CD4-positive, CD25-positive, alpha-beta regulatory T cell (primary cell): ENCODE measurements at regions not wholly inside any gene's neighbourhood (a gene's known extent, or its start where the extent isn't known, plus 50 kb on each side); places are given as distances from the start of the nearest gene placed in this dataset.

ENCODE experiments used
- ATAC-seq, 2 donors: fragments of 150-1000 bp; cut with Tn5 transposase; one replicate each; pipeline ENCODE4 v1.10.0; 2021; ENCODE audit warnings: low read depth in 2 of 2, moderate number of reproducible peaks in 2 of 2, moderate library complexity in 1 of 2
- DNase-seq, 3 donors: peaks; one replicate each; pipeline versions ENCODE4 v3.0.0 to v3.0.0-alpha.2; 2012 to 2022; ENCODE audit warnings: mixed read lengths in 1 of 3
- H3K27ac ChIP-seq: one replicate; pipeline ENCODE4 v1.7.0; 2013; ENCODE audit warnings: mild to moderate bottlenecking, low read length; ENCODE audit not compliant: insufficient read depth, poor library complexity, severe bottlenecking
- H3K27me3 ChIP-seq: one replicate; pipeline ENCODE4 v1.7.0; 2013; ENCODE audit warnings: low read length; ENCODE audit not compliant: control insufficient read depth, insufficient read depth
- H3K36me3 ChIP-seq: one replicate; pipeline ENCODE4 v1.7.0; 2013; ENCODE audit warnings: mild to moderate bottlenecking, low read length, moderate library complexity; ENCODE audit not compliant: control insufficient read depth, insufficient read depth
- H3K4me1 ChIP-seq: 2 replicates; pipeline ENCODE4 v1.7.0; 2013; ENCODE audit warnings: mild to moderate bottlenecking, low read length; ENCODE audit not compliant: insufficient read depth, control insufficient read depth, poor library complexity, severe bottlenecking
- H3K4me3 ChIP-seq: one replicate; pipeline ENCODE4 v1.7.0; 2013; ENCODE audit warnings: low read depth, mild to moderate bottlenecking, low read length, moderate library complexity
- H3K9me3 ChIP-seq, 2 experiments: 1 replicate in 1 of 2; 2 replicates in 1 of 2; pipeline ENCODE4 v1.7.0; 2013; ENCODE audit warnings: low read length in 2 of 2, mild to moderate bottlenecking in 1 of 2, moderate library complexity in 1 of 2; ENCODE audit not compliant: control insufficient read depth in 2 of 2
- H3K27ac Mint-ChIP-seq, 3 donors: one replicate each; pipeline ENCODE4 v1.8.0; 2020 to 2022; ENCODE audit warnings: mild to moderate bottlenecking in 3 of 3, mixed read lengths in 3 of 3, moderate library complexity in 2 of 3
- H3K27me3 Mint-ChIP-seq: one replicate; pipeline ENCODE4 v1.8.0; 2022; ENCODE audit warnings: mild to moderate bottlenecking, mixed read lengths
- H3K36me3 Mint-ChIP-seq: one replicate; pipeline ENCODE4 v1.8.0; 2020; ENCODE audit warnings: mixed read lengths
- H3K4me1 Mint-ChIP-seq, 4 donors: one replicate each; pipeline ENCODE4 v1.8.0; 2020 to 2022; ENCODE audit warnings: mixed read lengths in 4 of 4, mild to moderate bottlenecking in 1 of 4
- H3K4me3 Mint-ChIP-seq, 4 donors: one replicate each; pipeline ENCODE4 v1.8.0; 2020 to 2022; ENCODE audit warnings: mild to moderate bottlenecking in 4 of 4, mixed read lengths in 4 of 4, moderate library complexity in 3 of 4
- H3K9me3 Mint-ChIP-seq, 7 donors: one replicate each; pipeline ENCODE4 v1.8.0; 2020 to 2022; ENCODE audit warnings: mixed read lengths in 7 of 7, mild to moderate bottlenecking in 3 of 7, moderate library complexity in 2 of 7

- H3K4me3 Mint-ChIP-seq = no peak overlapping the region
- no peaks in the 10 kb centered on the region for H3K27me3 Mint-ChIP-seq
- H3K9me3 Mint-ChIP-seq = peaks cover 0 to 10% (median 6%) of the 10 kb centered on the region in 7 donors
- Histone ChIP-seq H3K4me3 (no peak overlapping the region), H3K4me1 (no peaks in the 10 kb centered on the region), H3K36me3 (no peaks in the 10 kb centered on the region), H3K9me3 (no peaks in the 10 kb centered on the region), H3K27ac (no peak overlapping the region), H3K27me3 (no peaks in the 10 kb centered on the region)
- no peak for ATAC-seq
- H3K4me1 Mint-ChIP-seq = no peaks in the 10 kb centered on the region
- H3K36me3 Mint-ChIP-seq = no peaks in the 10 kb centered on the region
- DNase-seq = no peak
- H3K27ac Mint-ChIP-seq = no peak overlapping the region
These were observed 302.1 kb downstream of the CYRIA start for GRCh38 chr2:16363581-16363980.

GRCh38 chr2:16362611-16363010 lies 303.0 kb downstream of the CYRIA start:
- no peaks in the 10 kb centered on the region for H3K9me3 ChIP-seq
- peaks cover 0 to 10% (median 6%) of the 10 kb centered on the region in 7 donors for H3K9me3 Mint-ChIP-seq
- no peak overlapping the region for H3K4me3 ChIP-seq
- H3K36me3 ChIP-seq = no peaks in the 10 kb centered on the region
- H3K27me3 ChIP-seq = no peaks in the 10 kb centered on the region
- DNase-seq (no peak), ATAC-seq (no peak)
- no peak overlapping the region for H3K27ac ChIP-seq
- H3K27ac Mint-ChIP-seq = no peak overlapping the region
- no peaks in the 10 kb centered on the region for H3K36me3 Mint-ChIP-seq
- H3K4me1 Mint-ChIP-seq = no peaks in the 10 kb centered on the region
- no peak overlapping the region for H3K4me3 Mint-ChIP-seq
- H3K4me1 ChIP-seq = no peaks in the 10 kb centered on the region
- no peaks in the 10 kb centered on the region for H3K27me3 Mint-ChIP-seq

GRCh38 chr2:16361261-16361995 lies 304.2 kb downstream of the CYRIA start:
- no peaks in the 10 kb centered on the region for H3K4me1 Mint-ChIP-seq
- ATAC-seq (no peak), DNase-seq (no peak)
- H3K9me3 Mint-ChIP-seq = peaks cover 0 to 10% (median 6%) of the 10 kb centered on the region in 7 donors
- no peaks in the 10 kb centered on the region for H3K36me3 Mint-ChIP-seq
- Histone ChIP-seq H3K9me3 (peaks cover 0 to 3% of the 10 kb centered on the region in 2 experiments), H3K4me3 (no peak overlapping the region), H3K36me3 (no peaks in the 10 kb centered on the region), H3K27ac (no peak overlapping the region), H3K4me1 (no peaks in the 10 kb centered on the region), H3K27me3 (no peaks in the 10 kb centered on the region)
- H3K27me3 Mint-ChIP-seq = no peaks in the 10 kb centered on the region
- no peak overlapping the region for H3K4me3 Mint-ChIP-seq
- H3K27ac Mint-ChIP-seq = peak overlapping the region in 1 of 3 donors; percentile 12

- peaks cover 0 to 10% (median 6%) of the 10 kb centered on the region in 7 donors for H3K9me3 Mint-ChIP-seq
- H3K27ac ChIP-seq = no peak overlapping the region
- no peaks in the 10 kb centered on the region for H3K36me3 Mint-ChIP-seq
- no peak overlapping the region for H3K27ac Mint-ChIP-seq
- no peak overlapping the region for H3K4me3 ChIP-seq
- H3K4me1 Mint-ChIP-seq = no peaks in the 10 kb centered on the region
- H3K4me3 Mint-ChIP-seq = no peak overlapping the region
- peaks cover 0 to 3% of the 10 kb centered on the region in 2 experiments for H3K9me3 ChIP-seq
- ATAC-seq (no peak), DNase-seq (no peak)
- H3K27me3 Mint-ChIP-seq = no peaks in the 10 kb centered on the region
- H3K27me3 ChIP-seq = no peaks in the 10 kb centered on the region
- H3K4me1 ChIP-seq = no peaks in the 10 kb centered on the region
- no peaks in the 10 kb centered on the region for H3K36me3 ChIP-seq
These were observed 305.7 kb downstream of the CYRIA start for GRCh38 chr2:16359961-16360360.

- Mint-ChIP-seq H3K4me3 (no peak overlapping the region), H3K27ac (no peak overlapping the region), H3K36me3 (no peaks in the 10 kb centered on the region), H3K4me1 (no peaks in the 10 kb centered on the region), H3K27me3 (no peaks in the 10 kb centered on the region), H3K9me3 (peaks cover 0 to 20% (median 6%) of the 10 kb centered on the region in 7 donors)
- no peak for ATAC-seq
- no peak for DNase-seq
- Histone ChIP-seq H3K4me1 (no peaks in the 10 kb centered on the region), H3K36me3 (no peaks in the 10 kb centered on the region), H3K4me3 (no peak overlapping the region), H3K27me3 (no peaks in the 10 kb centered on the region), H3K27ac (no peak overlapping the region), H3K9me3 (peaks cover 0 to 3% of the 10 kb centered on the region in 2 experiments)
These were observed 308.4 kb downstream of the CYRIA start for GRCh38 chr2:16357188-16357587.

GRCh38 chr2:16351541-16351940 lies 314.1 kb downstream of the CYRIA start:
- Histone ChIP-seq H3K27me3 (no peaks in the 10 kb centered on the region), H3K9me3 (no peaks in the 10 kb centered on the region), H3K4me1 (no peaks in the 10 kb centered on the region), H3K27ac (no peak overlapping the region), H3K36me3 (no peaks in the 10 kb centered on the region), H3K4me3 (no peak overlapping the region)
- Mint-ChIP-seq H3K36me3 (no peaks in the 10 kb centered on the region), H3K4me1 (no peaks in the 10 kb centered on the region), H3K9me3 (peaks cover 0 to 16% (median 7%) of the 10 kb centered on the region in 7 donors), H3K27ac (no peak overlapping the region), H3K27me3 (no peaks in the 10 kb centered on the region), H3K4me3 (no peak overlapping the region)
- DNase-seq (no peak), ATAC-seq (no peak)

GRCh38 chr2:16351137-16351536 lies 314.5 kb downstream of the CYRIA start:
- H3K36me3 ChIP-seq = no peaks in the 10 kb centered on the region
- H3K9me3 Mint-ChIP-seq = peaks cover 0 to 16% (median 7%) of the 10 kb centered on the region in 7 donors
- H3K27ac Mint-ChIP-seq = no peak overlapping the region
- H3K27me3 ChIP-seq = no peaks in the 10 kb centered on the region
- H3K4me1 ChIP-seq = no peaks in the 10 kb centered on the region
- no peaks in the 10 kb centered on the region for H3K27me3 Mint-ChIP-seq
- no peaks in the 10 kb centered on the region for H3K36me3 Mint-ChIP-seq
- H3K4me3 ChIP-seq = no peak overlapping the region
- H3K4me1 Mint-ChIP-seq = no peaks in the 10 kb centered on the region
- no peaks in the 10 kb centered on the region for H3K9me3 ChIP-seq
- DNase-seq = no peak
- no peak overlapping the region for H3K27ac ChIP-seq
- no peak for ATAC-seq
- no peak overlapping the region for H3K4me3 Mint-ChIP-seq

- Histone ChIP-seq H3K36me3 (no peaks in the 10 kb centered on the region), H3K27ac (no peak overlapping the region), H3K27me3 (no peaks in the 10 kb centered on the region), H3K4me3 (no peak overlapping the region), H3K9me3 (no peaks in the 10 kb centered on the region), H3K4me1 (no peaks in the 10 kb centered on the region)
- H3K4me3 Mint-ChIP-seq = no peak overlapping the region
- peaks cover 0 to 16% (median 7%) of the 10 kb centered on the region in 7 donors for H3K9me3 Mint-ChIP-seq
- DNase-seq (no peak), ATAC-seq (no peak)
- no peaks in the 10 kb centered on the region for H3K4me1 Mint-ChIP-seq
- H3K27me3 Mint-ChIP-seq = no peaks in the 10 kb centered on the region
- no peaks in the 10 kb centered on the region for H3K36me3 Mint-ChIP-seq
- no peak overlapping the region for H3K27ac Mint-ChIP-seq
These were observed 315.4 kb downstream of the CYRIA start for GRCh38 chr2:16350211-16350610.
